SK-N-MC (cell line): ENCODE measurements at regions not wholly inside any gene's neighbourhood (a gene's known extent, or its start where the extent isn't known, plus 50 kb on each side); places are given as distances from the start of the nearest gene placed in this dataset.

Experiments
- EZH2 ChIP-seq: fragments of 200-600 bp; sonication (generic); IDR thresholded peaks from one replicate; pipeline ENCODE4 v1.6.1; 2017; ENCODE audit warnings: antibody characterized with exemption
- POLR2AphosphoS5 ChIP-seq: IDR thresholded peaks from 2 replicates; pipeline ENCODE4 v1.6.1; 2012; ENCODE audit warnings: mild to moderate bottlenecking, low read depth, low read length, borderline replicate concordance

- TF ChIP-seq EZH2: no peak
- TF ChIP-seq POLR2AphosphoS5: no peak
Measured at GRCh38 chr5:57338868-57339340, 143.7 kb downstream of the ACTBL2 start.
